ENCODE measurements at regions not wholly inside any gene's neighbourhood (a gene's known extent, or its start where the extent isn't known, plus 50 kb on each side); places are given as distances from the start of the nearest gene placed in this dataset.

DNA sequence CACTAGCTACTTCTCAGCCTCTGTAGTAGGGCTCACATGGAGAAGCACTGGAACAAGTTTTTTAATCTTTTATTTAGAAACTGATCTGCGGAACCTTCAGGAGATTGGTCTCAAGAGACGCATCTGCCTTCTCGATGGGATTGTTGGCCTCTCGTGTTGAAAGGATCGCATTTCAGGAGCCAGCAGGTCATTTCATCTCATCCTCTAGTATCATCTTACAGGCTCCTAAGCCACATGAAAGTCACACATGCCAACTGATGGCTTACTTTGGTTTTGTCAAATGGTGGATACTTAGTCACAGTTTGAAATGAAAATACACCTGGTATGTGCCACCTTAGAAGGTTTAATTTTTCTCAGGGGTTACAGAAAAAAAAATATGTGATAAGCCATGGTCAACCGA, 1703.6 kb downstream of the EFNB2 start:
- Histone ChIP-seq H3K4me3 (ENCODE audit: severe bottlenecking) (no peak overlapping the region), H3K4me1 (ENCODE audit: insufficient read depth, poor library complexity, severe bottlenecking) (no peaks in the 10 kb centered on the region), H3K9me3 (ENCODE audit: severe bottlenecking) (no peaks in the 10 kb centered on the region), H3K27me3 (ENCODE audit: insufficient read depth, poor library complexity, severe bottlenecking) (no peaks in the 10 kb centered on the region), H3K36me3 (ENCODE audit: low read depth) (no peaks in the 10 kb centered on the region), H3K27ac (ENCODE audit: poor library complexity, severe bottlenecking) (no peak overlapping the region)
- no peak for ATAC-seq (ENCODE audit: low read depth)
- no peak for TF ChIP-seq CTCF (IDR thresholded peaks at IDR 0.05; ENCODE audit: poor library complexity, severe bottlenecking)
- no peak for DNase-seq (ENCODE audit: low spot score)

DNA sequence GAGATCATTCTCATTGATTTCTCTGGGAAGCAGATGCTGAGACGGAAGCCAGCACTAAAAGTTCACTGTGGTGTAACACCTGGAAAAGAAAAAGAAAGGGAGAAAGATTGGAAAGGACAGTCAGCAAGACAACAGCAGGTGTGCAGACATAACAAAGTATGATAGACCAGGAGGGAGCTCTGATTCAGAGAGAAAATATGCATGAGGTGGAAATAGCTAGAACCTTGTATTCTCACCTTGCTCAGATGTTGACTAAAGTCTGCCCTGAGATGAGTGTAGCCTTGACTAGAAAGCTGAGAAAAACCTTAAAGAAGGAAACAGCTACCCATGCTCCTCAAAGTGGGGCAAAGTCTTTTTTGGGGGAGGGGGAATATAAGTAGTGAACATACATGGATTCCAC, 1711.8 kb downstream of the EFNB2 start:
- TF ChIP-seq CTCF (IDR thresholded peaks at IDR 0.05; ENCODE audit: poor library complexity, severe bottlenecking) = no peak
- H3K27me3 ChIP-seq (ENCODE audit: insufficient read depth, poor library complexity, severe bottlenecking) = no peaks in the 10 kb centered on the region
- H3K4me3 ChIP-seq (ENCODE audit: severe bottlenecking) = no peak overlapping the region
- no peaks in the 10 kb centered on the region for H3K9me3 ChIP-seq (ENCODE audit: severe bottlenecking)
- H3K4me1 ChIP-seq (ENCODE audit: insufficient read depth, poor library complexity, severe bottlenecking) = no peaks in the 10 kb centered on the region
- no peak overlapping the region for H3K27ac ChIP-seq (ENCODE audit: poor library complexity, severe bottlenecking)
- no peak for DNase-seq (ENCODE audit: low spot score)
- peak; percentile 48; the same call in 1 of the 3 replicates for ATAC-seq (ENCODE audit: low read depth)
- H3K36me3 ChIP-seq (ENCODE audit: low read depth) = no peaks in the 10 kb centered on the region

DNA sequence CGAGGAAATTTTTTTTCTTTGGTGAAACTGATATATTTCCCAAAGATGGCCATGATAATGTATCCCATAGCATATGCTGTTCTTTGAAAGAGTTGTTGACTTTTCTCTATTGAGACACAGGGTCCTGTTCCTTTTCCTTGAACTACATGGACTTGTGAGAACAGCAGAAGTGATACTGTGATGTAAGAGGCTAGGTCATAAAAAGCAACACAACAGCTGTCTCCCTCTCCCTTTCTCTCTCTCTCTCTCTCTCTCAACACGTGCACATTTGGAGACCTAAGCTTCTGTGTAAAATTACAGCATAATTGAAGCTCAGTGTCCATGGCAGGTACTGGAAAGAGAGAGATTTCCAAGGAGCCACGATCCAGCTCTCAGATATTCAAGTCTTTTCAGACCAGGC, 1712.4 kb downstream of the EFNB2 start:
- TF ChIP-seq CTCF (IDR thresholded peaks at IDR 0.05; ENCODE audit: poor library complexity, severe bottlenecking) = no peak
- Histone ChIP-seq H3K4me1 (ENCODE audit: insufficient read depth, poor library complexity, severe bottlenecking) (no peaks in the 10 kb centered on the region), H3K4me3 (ENCODE audit: severe bottlenecking) (no peak overlapping the region), H3K27me3 (ENCODE audit: insufficient read depth, poor library complexity, severe bottlenecking) (no peaks in the 10 kb centered on the region), H3K36me3 (ENCODE audit: low read depth) (no peaks in the 10 kb centered on the region), H3K9me3 (ENCODE audit: severe bottlenecking) (no peaks in the 10 kb centered on the region), H3K27ac (ENCODE audit: poor library complexity, severe bottlenecking) (no peak overlapping the region)
- no peak for DNase-seq (ENCODE audit: low spot score)
- ATAC-seq (ENCODE audit: low read depth) = no peak

DNA sequence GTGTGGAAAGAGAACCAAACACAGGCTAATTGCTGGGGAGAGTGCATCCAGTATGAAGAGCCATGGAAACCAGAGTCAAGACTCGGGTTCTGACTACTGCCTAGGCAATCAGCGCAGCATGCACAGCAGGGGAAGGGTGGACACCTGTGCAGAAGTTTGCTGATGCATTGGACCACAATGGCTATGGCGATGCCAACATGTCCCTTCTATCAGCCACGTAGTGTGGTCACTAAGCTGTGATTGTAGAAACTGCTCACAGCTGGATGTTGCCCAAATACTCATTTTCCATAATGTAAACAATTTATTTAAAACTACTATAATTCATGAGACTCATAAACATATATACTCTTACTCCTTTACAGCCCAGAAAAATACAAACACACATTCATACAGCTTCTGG, 1718.2 kb downstream of the EFNB2 start:
- Histone ChIP-seq H3K9me3 (ENCODE audit: severe bottlenecking) (no peaks in the 10 kb centered on the region), H3K27ac (ENCODE audit: poor library complexity, severe bottlenecking) (no peak overlapping the region), H3K4me3 (ENCODE audit: severe bottlenecking) (no peak overlapping the region), H3K36me3 (ENCODE audit: low read depth) (no peaks in the 10 kb centered on the region), H3K4me1 (ENCODE audit: insufficient read depth, poor library complexity, severe bottlenecking) (no peaks in the 10 kb centered on the region), H3K27me3 (ENCODE audit: insufficient read depth, poor library complexity, severe bottlenecking) (no peaks in the 10 kb centered on the region)
- DNase-seq (ENCODE audit: low spot score) = no peak
- TF ChIP-seq CTCF (IDR thresholded peaks at IDR 0.05; ENCODE audit: poor library complexity, severe bottlenecking) = no peak
- no peak for ATAC-seq (ENCODE audit: low read depth)

DNA sequence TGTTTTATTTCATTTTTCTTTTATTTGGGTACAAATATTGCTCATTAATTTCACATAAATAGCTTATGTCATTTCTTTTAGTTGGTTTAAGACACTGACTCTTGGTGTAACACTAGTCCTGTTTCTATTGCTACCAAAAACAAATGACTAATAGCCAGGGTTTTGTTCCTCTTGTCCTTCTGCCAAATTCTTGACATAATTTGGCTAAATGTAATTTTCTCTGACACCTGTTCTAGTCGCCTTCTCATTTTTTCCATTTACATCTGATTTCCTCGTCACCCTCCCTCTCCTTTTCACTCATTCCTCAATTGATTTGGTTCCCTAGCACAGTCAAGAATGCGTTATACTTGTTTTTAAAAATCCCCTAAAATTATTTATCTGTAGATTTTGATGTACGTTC, 1718.7 kb downstream of the EFNB2 start:
- no peak overlapping the region for H3K27ac ChIP-seq (ENCODE audit: poor library complexity, severe bottlenecking)
- ATAC-seq (ENCODE audit: low read depth) = no peak
- H3K36me3 ChIP-seq (ENCODE audit: low read depth) = no peaks in the 10 kb centered on the region
- no peaks in the 10 kb centered on the region for H3K27me3 ChIP-seq (ENCODE audit: insufficient read depth, poor library complexity, severe bottlenecking)
- TF ChIP-seq CTCF (IDR thresholded peaks at IDR 0.05; ENCODE audit: poor library complexity, severe bottlenecking) = no peak
- DNase-seq (ENCODE audit: low spot score) = no peak
- H3K4me1 ChIP-seq (ENCODE audit: insufficient read depth, poor library complexity, severe bottlenecking) = no peaks in the 10 kb centered on the region
- no peak overlapping the region for H3K4me3 ChIP-seq (ENCODE audit: severe bottlenecking)
- no peaks in the 10 kb centered on the region for H3K9me3 ChIP-seq (ENCODE audit: severe bottlenecking)

All from RWPE2 (cell line).